Activated CD8-positive, alpha-beta T cell treated with anti-CD3 and anti-CD28 coated beads for 36 hours (primary cell): ENCODE measurements at regions not wholly inside any gene's neighbourhood (a gene's known extent, or its start where the extent isn't known, plus 50 kb on each side); places are given as distances from the start of the nearest gene placed in this dataset.
"Not testable (repeated sequence)": the region's sequence is repeated elsewhere in the genome, so short reads cannot be mapped to it uniquely, and the experiment has no call there.

ENCODE experiments used
- ATAC-seq: fragments of 200-7000 bp; cut with Tn5 transposase; one replicate; pipeline ENCODE4 v1.10.0; 2021; ENCODE audit warnings: mild to moderate bottlenecking, moderate library complexity
- CTCF ChIA-PET: fragments of 350-600 bp; sonication (Branson Sonifier 250); formaldehyde crosslinking; loops from one replicate; lab custom pipeline; 2021; ENCODE audit warnings: antibody characterized with exemption; lab: Charles Lee
- POLR2A ChIA-PET: fragments of 350-600 bp; sonication (Branson Sonifier 250); formaldehyde crosslinking; loops from one replicate; lab custom pipeline; 2021; ENCODE audit warnings: antibody characterized with exemption; lab: Charles Lee
- DNase-seq: peaks from one replicate; pipeline ENCODE4 v3.0.0-alpha.2; 2020
- H3K27ac Mint-ChIP-seq: one replicate; pipeline ENCODE4 v1.8.0; 2021; ENCODE audit warnings: mild to moderate bottlenecking, mixed read lengths
- H3K27me3 Mint-ChIP-seq: one replicate; pipeline ENCODE4 v1.8.0; 2021; ENCODE audit warnings: mixed read lengths
- H3K36me3 Mint-ChIP-seq: one replicate; pipeline ENCODE4 v1.8.0; 2021; ENCODE audit warnings: low read depth, mixed read lengths
- H3K4me1 Mint-ChIP-seq: one replicate; pipeline ENCODE4 v1.8.0; 2021; ENCODE audit warnings: low read depth, mixed read lengths
- H3K4me3 Mint-ChIP-seq: one replicate; pipeline ENCODE4 v1.8.0; 2021; ENCODE audit warnings: mild to moderate bottlenecking, moderate library complexity, mixed read lengths
- H3K9me3 Mint-ChIP-seq: one replicate; pipeline ENCODE4 v1.8.0; 2021; ENCODE audit warnings: mixed read lengths
- CTCF ChIP-seq: fragments of 200-600 bp; IDR thresholded peaks from one replicate; pipeline ENCODE4 v1.8.0; 2022; ENCODE audit warnings: antibody characterized with exemption, mild to moderate bottlenecking
- intact Hi-C: fragments of 100-400 bp; cut with micrococcal nuclease; formaldehyde crosslinking; loops from one replicate; pipeline ENCODE4 v1.10.0; 2022

- Mint-ChIP-seq H3K9me3 (no peaks in the 10 kb centered on the region), H3K4me1 (no peaks in the 10 kb centered on the region)
Measured at GRCh38 chr1:215418876-215419447, 148.1 kb upstream of the KCTD3 start.

GRCh38 chr1:215421744-215422143 lies 145.4 kb upstream of the KCTD3 start:
- Mint-ChIP-seq H3K9me3 (peaks cover 1% of the 10 kb centered on the region), H3K27ac (no peak overlapping the region), H3K4me1 (no peaks in the 10 kb centered on the region), H3K27me3 (peaks cover 3% of the 10 kb centered on the region), H3K4me3 (no peak overlapping the region), H3K36me3 (no peaks in the 10 kb centered on the region)
- no peak for ATAC-seq
- POLR2A ChIA-PET: no interaction called here
- TF ChIP-seq CTCF: no peak
- CTCF ChIA-PET: no interaction called here
- no peak for DNase-seq
- intact Hi-C loops: no loop called here

More at GRCh38 chr1:215418876-215419447, 148.1 kb upstream of the KCTD3 start:
- CTCF ChIA-PET: no interaction called here
- H3K27me3 Mint-ChIP-seq: peaks cover 3% of the 10 kb centered on the region
- H3K36me3 Mint-ChIP-seq: no peaks in the 10 kb centered on the region
- H3K4me3 Mint-ChIP-seq: no peak overlapping the region
- no peak for DNase-seq
- ATAC-seq: no peak
- no peak for TF ChIP-seq CTCF
- intact Hi-C loops: no loop called here
- H3K27ac Mint-ChIP-seq: no peak overlapping the region
- POLR2A ChIA-PET: no interaction called here

- no peaks in the 10 kb centered on the region for H3K36me3 Mint-ChIP-seq
- no peak overlapping the region for H3K27ac Mint-ChIP-seq
- no peak for DNase-seq
- peaks cover 3% of the 10 kb centered on the region for H3K27me3 Mint-ChIP-seq
- H3K9me3 Mint-ChIP-seq: peaks cover 8% of the 10 kb centered on the region
- intact Hi-C loops: no loop called here
- no peak for ATAC-seq
- TF ChIP-seq CTCF: no peak
- no peaks in the 10 kb centered on the region for H3K4me1 Mint-ChIP-seq
- POLR2A ChIA-PET: no interaction called here
- no peak overlapping the region for H3K4me3 Mint-ChIP-seq
- CTCF ChIA-PET: no interaction called here
Measured at GRCh38 chr1:215423288-215423687, 143.8 kb upstream of the KCTD3 start.

- ChIA-PET CTCF (no interaction called here), POLR2A (no interaction called here)
- H3K27ac Mint-ChIP-seq: no peak overlapping the region
- H3K4me3 Mint-ChIP-seq: no peak overlapping the region
- no peaks in the 10 kb centered on the region for H3K36me3 Mint-ChIP-seq
- ATAC-seq (no peak), DNase-seq (no peak)
- H3K9me3 Mint-ChIP-seq: peaks cover 13% of the 10 kb centered on the region
- TF ChIP-seq CTCF: no peak
- H3K4me1 Mint-ChIP-seq: no peaks in the 10 kb centered on the region
- intact Hi-C loops: no loop called here
- peaks cover 3% of the 10 kb centered on the region for H3K27me3 Mint-ChIP-seq
Measured at GRCh38 chr1:215425138-215425537, 142.0 kb upstream of the KCTD3 start.

GRCh38 chr1:215426101-215426500 lies 141.0 kb upstream of the KCTD3 start:
- ChIA-PET POLR2A (no interaction called here), CTCF (no interaction called here)
- H3K9me3 Mint-ChIP-seq: peaks cover 16% of the 10 kb centered on the region
- no peaks in the 10 kb centered on the region for H3K4me1 Mint-ChIP-seq
- no peaks in the 10 kb centered on the region for H3K36me3 Mint-ChIP-seq
- TF ChIP-seq CTCF: no peak
- no peak overlapping the region for H3K4me3 Mint-ChIP-seq
- ATAC-seq (no peak), DNase-seq (no peak)
- H3K27me3 Mint-ChIP-seq: peaks cover 3% of the 10 kb centered on the region
- H3K27ac Mint-ChIP-seq: no peak overlapping the region
- intact Hi-C loops: no loop called here

- DNase-seq, H3K4me1 Mint-ChIP-seq, H3K4me3 Mint-ChIP-seq, CTCF ChIA-PET, POLR2A ChIA-PET, H3K27me3 Mint-ChIP-seq, H3K27ac Mint-ChIP-seq, H3K36me3 Mint-ChIP-seq, ATAC-seq, intact Hi-C loops: not testable (repeated sequence)
- H3K9me3 Mint-ChIP-seq: peaks cover 11% of the 10 kb centered on the region
Measured at GRCh38 chr1:215432483-215433227, 134.4 kb upstream of the KCTD3 start.
